MM.1S (cell line): ENCODE measurements at regions not wholly inside any gene's neighbourhood (a gene's known extent, or its start where the extent isn't known, plus 50 kb on each side); places are given as distances from the start of the nearest gene placed in this dataset.

Experiments
- DNase-seq: peaks from one replicate; pipeline ENCODE4 v3.0.0-alpha.2; 2015
- H2AFZ ChIP-seq: fragments of 300-600 bp; sonication (generic); 2 replicates; pipeline ENCODE4 v1.6.0; 2016; ENCODE audit warnings: antibody characterized with exemption, low read length
- H3F3A ChIP-seq: fragments of 300-600 bp; sonication (generic); 2 replicates; pipeline ENCODE4 v1.6.1; 2016; ENCODE audit warnings: mild to moderate bottlenecking, antibody characterized with exemption, low read length, moderate library complexity, mixed read lengths; ENCODE audit not compliant: insufficient read depth
- H3K27ac ChIP-seq: fragments of 300-600 bp; sonication (generic); 2 replicates; pipeline ENCODE4 v1.5.1; 2016; ENCODE audit warnings: mild to moderate bottlenecking, low read length
- H3K27me3 ChIP-seq: fragments of 300-600 bp; sonication (generic); replicated peaks from 2 replicates; pipeline ENCODE4 v1.6.0; 2016; ENCODE audit warnings: low read length; ENCODE audit not compliant: insufficient read depth
- H3K36me3 ChIP-seq: fragments of 300-600 bp; sonication (generic); replicated peaks from 2 replicates; pipeline ENCODE4 v1.6.1; 2016; ENCODE audit warnings: mild to moderate bottlenecking, low read length, mixed read lengths; ENCODE audit not compliant: insufficient read depth
- H3K4me1 ChIP-seq: fragments of 300-600 bp; sonication (generic); 2 replicates; pipeline ENCODE4 v1.6.1; 2016; ENCODE audit warnings: low read length, mixed read lengths
- H3K4me2 ChIP-seq: fragments of 300-600 bp; sonication (generic); 2 replicates; pipeline ENCODE4 v1.6.0; 2016; ENCODE audit warnings: low read depth, low read length
- H3K4me3 ChIP-seq: fragments of 300-600 bp; sonication (generic); 2 replicates; pipeline ENCODE4 v1.5.1; 2016; ENCODE audit warnings: low read length, mixed read lengths
- H3K79me2 ChIP-seq: fragments of 300-600 bp; sonication (generic); 2 replicates; pipeline ENCODE4 v1.6.1; 2016; ENCODE audit warnings: mixed run types, low read length, mixed read lengths
- H3K9ac ChIP-seq: fragments of 300-600 bp; sonication (generic); 2 replicates; pipeline ENCODE4 v1.6.1; 2016; ENCODE audit warnings: low read length, mixed read lengths
- H3K9me2 ChIP-seq: fragments of 300-600 bp; sonication (generic); replicated peaks from 2 replicates; pipeline ENCODE4 v1.6.1; 2016; ENCODE audit warnings: mild to moderate bottlenecking, low read length, mixed read lengths; ENCODE audit not compliant: insufficient read depth
- H3K9me3 ChIP-seq: fragments of 300-600 bp; sonication (generic); replicated peaks from 2 replicates; pipeline ENCODE4 v1.6.1; 2016; ENCODE audit warnings: mild to moderate bottlenecking, low read length, mixed read lengths; ENCODE audit not compliant: insufficient read depth
- H4K20me1 ChIP-seq: fragments of 300-600 bp; sonication (generic); 2 replicates; pipeline ENCODE4 v1.6.1; 2016; ENCODE audit warnings: mild to moderate bottlenecking, low read length, moderate library complexity, mixed read lengths; ENCODE audit not compliant: insufficient read depth
- EZH2 ChIP-seq: fragments of 300-600 bp; sonication (generic); optimal IDR thresholded peaks from 2 replicates; pipeline ENCODE3; 2017; ENCODE audit warnings: low read depth, mild to moderate bottlenecking, antibody characterized with exemption, low read length, mixed read lengths
- EZH2phosphoT487 ChIP-seq: fragments of 300-600 bp; sonication (generic); IDR thresholded peaks from 2 replicates; pipeline ENCODE4 v1.6.1; 2018; ENCODE audit warnings: antibody characterized with exemption, low read length
- TF ChIP-seq, protein P1 (sequence below): fragments of 300-600 bp; sonication (generic); IDR thresholded peaks from 2 replicates; pipeline ENCODE4 v1.5.1; 2016; ENCODE audit warnings: antibody characterized with exemption, low read length, mixed read lengths

DNA sequence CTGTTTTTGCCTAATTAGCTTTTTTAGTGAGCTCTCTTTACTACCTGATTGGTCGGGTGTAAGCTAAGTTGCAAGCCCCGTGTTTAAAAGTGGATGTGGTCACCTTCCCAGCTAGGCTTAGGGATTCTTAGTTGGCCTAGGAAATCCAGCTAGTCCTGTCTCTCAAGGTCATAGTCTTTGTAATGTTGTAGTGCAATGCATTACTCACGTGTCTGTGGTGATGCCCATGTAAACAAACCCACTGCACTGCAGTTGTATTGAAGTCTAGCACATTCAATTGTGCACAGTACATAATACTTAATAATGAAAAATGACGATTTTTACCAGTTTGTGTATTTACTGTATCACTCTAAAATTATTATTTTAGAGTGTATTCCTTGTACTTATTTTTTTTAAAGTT lies 335.5 kb downstream of the NUAK1 start:
- no peaks in the 10 kb centered on the region for H3K4me1 ChIP-seq
- no peaks in the 10 kb centered on the region for H3K79me2 ChIP-seq
- no peak overlapping the region for H3K4me3 ChIP-seq
- no peaks in the 10 kb centered on the region for H3K36me3 ChIP-seq
- no peak for TF ChIP-seq EZH2phosphoT487
- TF ChIP-seq, protein P1, sequence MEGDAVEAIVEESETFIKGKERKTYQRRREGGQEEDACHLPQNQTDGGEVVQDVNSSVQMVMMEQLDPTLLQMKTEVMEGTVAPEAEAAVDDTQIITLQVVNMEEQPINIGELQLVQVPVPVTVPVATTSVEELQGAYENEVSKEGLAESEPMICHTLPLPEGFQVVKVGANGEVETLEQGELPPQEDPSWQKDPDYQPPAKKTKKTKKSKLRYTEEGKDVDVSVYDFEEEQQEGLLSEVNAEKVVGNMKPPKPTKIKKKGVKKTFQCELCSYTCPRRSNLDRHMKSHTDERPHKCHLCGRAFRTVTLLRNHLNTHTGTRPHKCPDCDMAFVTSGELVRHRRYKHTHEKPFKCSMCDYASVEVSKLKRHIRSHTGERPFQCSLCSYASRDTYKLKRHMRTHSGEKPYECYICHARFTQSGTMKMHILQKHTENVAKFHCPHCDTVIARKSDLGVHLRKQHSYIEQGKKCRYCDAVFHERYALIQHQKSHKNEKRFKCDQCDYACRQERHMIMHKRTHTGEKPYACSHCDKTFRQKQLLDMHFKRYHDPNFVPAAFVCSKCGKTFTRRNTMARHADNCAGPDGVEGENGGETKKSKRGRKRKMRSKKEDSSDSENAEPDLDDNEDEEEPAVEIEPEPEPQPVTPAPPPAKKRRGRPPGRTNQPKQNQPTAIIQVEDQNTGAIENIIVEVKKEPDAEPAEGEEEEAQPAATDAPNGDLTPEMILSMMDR, result no peak
- TF ChIP-seq EZH2, result no peak
- H3K9me2 ChIP-seq, result no peaks in the 10 kb centered on the region
- H4K20me1 ChIP-seq, result no peaks in the 10 kb centered on the region
- H3K9ac ChIP-seq, result no peak overlapping the region
- no peak for DNase-seq
- no peak overlapping the region for H3K4me2 ChIP-seq
- H3F3A ChIP-seq, result no peaks in the 10 kb centered on the region
- H2AFZ ChIP-seq, result no peak overlapping the region
- no peaks in the 10 kb centered on the region for H3K9me3 ChIP-seq
- H3K27me3 ChIP-seq, result no peaks in the 10 kb centered on the region
- H3K27ac ChIP-seq, result no peak overlapping the region

DNA sequence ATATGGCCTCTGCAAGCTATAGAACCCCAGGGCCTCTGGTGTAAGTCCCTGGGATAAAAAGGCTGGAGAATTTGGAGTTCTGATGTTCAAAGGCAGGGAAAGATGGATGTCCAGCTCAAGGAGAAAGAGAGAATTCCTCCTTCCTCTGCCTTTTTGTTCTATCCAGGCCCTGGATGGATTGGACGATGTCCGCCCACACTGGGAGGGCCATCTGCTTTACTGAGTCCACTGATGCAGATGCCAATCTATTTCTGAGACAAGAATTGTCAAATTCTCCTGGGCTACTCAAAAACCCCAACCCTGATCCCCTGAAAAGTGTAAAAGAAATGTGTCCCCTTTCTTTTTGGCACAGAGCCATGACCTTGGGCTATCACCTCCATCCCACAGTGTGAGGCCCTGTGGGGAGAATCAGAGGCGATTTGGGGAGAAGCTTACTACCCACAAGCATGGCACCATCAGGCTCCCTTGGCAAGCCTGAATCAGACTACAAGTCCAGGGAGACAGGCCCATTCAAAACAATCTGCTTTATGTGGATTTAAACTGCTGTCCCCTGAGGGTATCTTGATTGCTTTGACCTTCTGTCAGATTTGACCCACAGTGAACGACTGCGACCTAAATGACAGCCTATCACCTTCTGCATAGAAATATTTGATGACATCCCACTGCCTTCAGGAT lies 334.0 kb downstream of the NUAK1 start:
- H3K79me2 ChIP-seq, result no peaks in the 10 kb centered on the region
- H3K4me3 ChIP-seq, result no peak overlapping the region
- no peak overlapping the region for H3K4me2 ChIP-seq
- H3K4me1 ChIP-seq, result no peaks in the 10 kb centered on the region
- H3K36me3 ChIP-seq, result no peaks in the 10 kb centered on the region
- H2AFZ ChIP-seq, result no peak overlapping the region
- no peaks in the 10 kb centered on the region for H3K9me2 ChIP-seq
- no peaks in the 10 kb centered on the region for H3F3A ChIP-seq
- TF ChIP-seq EZH2phosphoT487, result no peak
- TF ChIP-seq EZH2, result no peak
- no peaks in the 10 kb centered on the region for H4K20me1 ChIP-seq
- H3K9ac ChIP-seq, result no peak overlapping the region
- no peaks in the 10 kb centered on the region for H3K27me3 ChIP-seq
- no peak for DNase-seq
- H3K27ac ChIP-seq, result no peak overlapping the region
- H3K9me3 ChIP-seq, result no peaks in the 10 kb centered on the region

DNA sequence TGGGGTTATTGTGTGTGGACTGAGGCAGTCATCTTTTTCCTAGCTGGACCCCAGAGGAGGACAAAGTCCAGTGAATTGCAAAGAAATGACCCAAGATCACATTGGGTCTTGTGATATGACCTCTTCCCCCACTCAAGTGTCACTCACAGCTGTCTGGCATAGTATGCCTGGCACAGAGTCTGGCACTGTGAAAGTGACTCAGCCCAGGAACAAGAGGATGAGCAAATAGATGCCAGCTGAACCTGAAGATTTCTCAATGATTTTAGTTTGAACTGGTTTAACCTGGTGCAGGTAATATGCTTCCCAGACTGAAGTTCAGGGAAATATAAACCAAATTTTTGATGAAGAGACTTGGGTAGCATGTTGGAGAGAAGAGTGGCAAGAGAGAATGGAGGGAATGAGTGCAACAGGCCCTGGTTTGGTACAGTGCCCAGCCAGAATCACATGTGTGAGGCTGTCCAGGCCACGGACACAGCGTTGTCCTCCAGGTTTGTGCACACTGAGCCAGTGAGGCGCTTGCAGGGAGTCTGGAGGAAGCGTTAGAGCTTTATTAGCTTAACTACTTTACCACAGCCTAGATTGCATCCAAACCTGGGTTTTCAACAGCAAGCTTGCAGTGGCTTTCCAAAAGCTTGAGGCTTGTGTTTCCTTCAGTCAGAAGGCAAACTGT lies 332.9 kb downstream of the NUAK1 start:
- Histone ChIP-seq H3K9me3 (no peaks in the 10 kb centered on the region), H3K4me2 (no peak overlapping the region), H3K79me2 (no peaks in the 10 kb centered on the region), H3K9me2 (no peaks in the 10 kb centered on the region), H3K9ac (no peak overlapping the region), H3K27me3 (no peaks in the 10 kb centered on the region), H3K4me1 (no peaks in the 10 kb centered on the region), H3K36me3 (no peaks in the 10 kb centered on the region), H3F3A (no peaks in the 10 kb centered on the region), H3K27ac (no peak overlapping the region), H4K20me1 (no peaks in the 10 kb centered on the region), H2AFZ (no peak overlapping the region), H3K4me3 (no peak overlapping the region)
- no peak for TF ChIP-seq EZH2
- TF ChIP-seq, protein P1, result no peak
- no peak for TF ChIP-seq EZH2phosphoT487
- DNase-seq, result no peak

DNA sequence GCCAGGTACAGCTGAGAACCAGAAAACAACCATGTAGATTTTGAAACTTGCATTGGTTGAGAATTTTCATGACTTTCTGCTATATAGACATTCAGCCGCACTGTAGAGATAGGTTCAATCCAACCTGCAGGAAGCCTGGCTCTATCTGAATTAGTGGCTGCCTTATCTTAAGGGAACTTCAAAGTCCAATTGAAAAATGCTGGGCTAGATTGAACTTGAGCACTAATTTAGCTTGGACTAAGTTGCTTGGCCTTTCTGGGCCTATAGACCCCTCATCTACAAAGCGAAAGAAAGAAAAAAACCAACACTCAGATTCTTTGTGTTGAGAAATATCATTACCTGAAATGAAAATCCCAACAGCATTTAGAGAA lies 332.4 kb downstream of the NUAK1 start:
- Histone ChIP-seq H3K9me3 (no peaks in the 10 kb centered on the region), H2AFZ (no peak overlapping the region), H3K4me1 (no peaks in the 10 kb centered on the region), H3K27me3 (no peaks in the 10 kb centered on the region), H3K9ac (no peak overlapping the region), H3F3A (no peaks in the 10 kb centered on the region), H3K4me3 (no peak overlapping the region), H3K9me2 (no peaks in the 10 kb centered on the region), H3K36me3 (no peaks in the 10 kb centered on the region), H3K79me2 (no peaks in the 10 kb centered on the region), H3K27ac (no peak overlapping the region), H4K20me1 (no peaks in the 10 kb centered on the region), H3K4me2 (no peak overlapping the region)
- DNase-seq, result no peak
- TF ChIP-seq EZH2phosphoT487, result no peak
- no peak for TF ChIP-seq EZH2
- TF ChIP-seq, protein P1, result no peak
